Transverse colon (tissue), 4 donors: ENCODE measurements at regions not wholly inside any gene's neighbourhood (a gene's known extent, or its start where the extent isn't known, plus 50 kb on each side); places are given as distances from the start of the nearest gene placed in this dataset.

Experiments used
- DNase-seq: peaks from one replicate; pipeline ENCODE4 v3.0.0-alpha.2; 2019
- H3K27ac ChIP-seq, 4 donors: fragments of 200-600 bp; sonication (generic); 2 replicates each; pipeline ENCODE4 v1.5.1; 2016 to 2018; ENCODE audit warnings: inconsistent platforms in 4 of 4
- H3K27me3 ChIP-seq: fragments of 200-600 bp; sonication (generic); 2 replicates; pipeline ENCODE4 v1.5.1; 2017; ENCODE audit warnings: inconsistent platforms
- H3K36me3 ChIP-seq, 4 donors: fragments of 200-600 bp; sonication (generic); 2 replicates each; pipeline ENCODE4 v1.5.1; 2017 to 2019; ENCODE audit warnings: inconsistent platforms in 4 of 4
- H3K4me1 ChIP-seq, 4 donors: fragments of 200-600 bp; sonication (generic); 2 replicates each; pipeline ENCODE4 v1.5.1; 2017 to 2020; ENCODE audit warnings: inconsistent platforms in 4 of 4
- H3K4me3 ChIP-seq, 4 donors: fragments of 200-600 bp; sonication (generic); 1 replicate in 1 of 4; 2 replicates in 3 of 4; pipeline versions ENCODE4 v1.5.1 to v1.6.1; 2017 to 2019; ENCODE audit warnings: inconsistent platforms in 4 of 4
- H3K9me3 ChIP-seq, 2 donors: fragments of 200-600 bp; sonication (generic); 2 replicates each; pipeline ENCODE4 v1.5.1; 2017 to 2019; ENCODE audit warnings: inconsistent platforms in 2 of 2
- EP300 ChIP-seq: sonication (generic); formaldehyde crosslinking; IDR thresholded peaks from one replicate; pipeline ENCODE4 v1.6.1; 2017; ENCODE audit warnings: antibody characterized with exemption, low read depth
- POLR2A ChIP-seq: fragments of 450-650 bp; IDR thresholded peaks from one replicate; pipeline ENCODE4 v1.6.1; 2016; ENCODE audit warnings: antibody characterized with exemption, mild to moderate bottlenecking, moderate library complexity
- POLR2AphosphoS5 ChIP-seq, 3 donors: sonication (generic); formaldehyde crosslinking; IDR thresholded peaks; one replicate each; pipeline ENCODE4 v1.6.1; 2016; ENCODE audit warnings: antibody characterized with exemption in 3 of 3
- WGBS, 2 donors: methylation state at CpG; one replicate each; pipeline ENCODE4 v1.1.5; 2018; ENCODE audit warnings: low coverage in 1 of 2; 5-methylcytosine and 5-hydroxymethylcytosine counted together
- in situ Hi-C, 4 donors: fragments of 200-750 bp; cut with MboI; loops; one replicate each; pipeline versions ENCODE4 v1.15.0 to v1.15.1; 2017; ENCODE audit warnings: low sequenced_read_pairs in 3 of 4, low pct_ligation_motif_present in 1 of 4, low pct_unique_long_range_greater_than_20kb in 1 of 4
- intact Hi-C: fragments of 100-400 bp; cut with DNase I; formaldehyde crosslinking; loops from one replicate; pipeline ENCODE4 v1.15.1; 2023; ENCODE audit warnings: low total_unique reads
- TF ChIP-seq, protein P1 (sequence below), 5 experiments: fragments of 200-600 bp in 3 of 5; fragments of 450-650 bp in 2 of 5; sonication (generic) in 3 of 5; IDR thresholded peaks; 1 replicate in 2 of 5; 2 replicates in 3 of 5; pipeline ENCODE4 v1.5.1; 2016 to 2017; ENCODE audit warnings: antibody characterized with exemption in 5 of 5, inconsistent platforms in 3 of 5, mild to moderate bottlenecking in 2 of 5, moderate library complexity in 1 of 5

DNA sequence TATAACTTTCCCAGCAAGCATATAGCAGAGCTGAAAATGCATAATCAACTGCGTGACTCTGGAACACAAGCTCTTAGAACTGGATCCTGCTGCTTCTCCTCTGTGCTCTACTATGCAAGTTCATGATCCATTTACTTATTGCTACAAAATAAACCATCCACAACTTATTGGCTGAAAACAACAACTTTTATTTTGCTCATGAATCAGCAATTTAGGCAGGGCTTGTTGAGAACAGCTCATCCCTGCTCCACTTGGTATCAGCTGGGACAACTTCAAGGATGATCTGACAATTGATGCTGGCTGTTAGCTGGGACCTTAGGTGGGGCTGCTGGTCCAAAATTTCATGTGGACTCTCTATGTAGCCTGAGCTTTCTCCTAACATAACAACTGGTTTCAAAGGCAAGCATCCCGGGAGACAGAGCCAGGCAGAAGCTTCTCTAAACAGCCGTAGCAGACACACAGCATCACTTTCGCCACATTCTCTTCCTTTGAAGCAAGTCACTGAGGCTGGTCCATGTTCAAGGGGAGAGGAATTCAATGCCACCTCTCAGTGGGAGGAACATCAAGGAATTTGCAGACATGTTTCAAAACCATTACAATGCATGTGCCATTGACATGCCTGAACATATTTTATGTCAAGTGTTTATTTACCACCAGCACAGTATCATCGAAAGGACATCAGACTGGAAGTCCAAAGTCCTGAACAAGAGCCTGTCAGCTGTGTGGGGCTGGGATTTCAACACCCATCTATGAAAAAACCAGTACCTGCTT, 153.1 kb upstream of the PKDCC start:
- Histone ChIP-seq H3K27ac (no peak overlapping the region), H3K9me3 (no peaks in the 10 kb centered on the region), H3K27me3 (no peaks in the 10 kb centered on the region), H3K4me1 (peaks cover 0 to 10% (median 7%) of the 10 kb centered on the region in 4 donors), H3K4me3 (no peak overlapping the region), H3K36me3 (no peaks in the 10 kb centered on the region)
- in situ Hi-C loops = no loop called here
- DNase-seq = no peak
- TF ChIP-seq, protein P1, sequence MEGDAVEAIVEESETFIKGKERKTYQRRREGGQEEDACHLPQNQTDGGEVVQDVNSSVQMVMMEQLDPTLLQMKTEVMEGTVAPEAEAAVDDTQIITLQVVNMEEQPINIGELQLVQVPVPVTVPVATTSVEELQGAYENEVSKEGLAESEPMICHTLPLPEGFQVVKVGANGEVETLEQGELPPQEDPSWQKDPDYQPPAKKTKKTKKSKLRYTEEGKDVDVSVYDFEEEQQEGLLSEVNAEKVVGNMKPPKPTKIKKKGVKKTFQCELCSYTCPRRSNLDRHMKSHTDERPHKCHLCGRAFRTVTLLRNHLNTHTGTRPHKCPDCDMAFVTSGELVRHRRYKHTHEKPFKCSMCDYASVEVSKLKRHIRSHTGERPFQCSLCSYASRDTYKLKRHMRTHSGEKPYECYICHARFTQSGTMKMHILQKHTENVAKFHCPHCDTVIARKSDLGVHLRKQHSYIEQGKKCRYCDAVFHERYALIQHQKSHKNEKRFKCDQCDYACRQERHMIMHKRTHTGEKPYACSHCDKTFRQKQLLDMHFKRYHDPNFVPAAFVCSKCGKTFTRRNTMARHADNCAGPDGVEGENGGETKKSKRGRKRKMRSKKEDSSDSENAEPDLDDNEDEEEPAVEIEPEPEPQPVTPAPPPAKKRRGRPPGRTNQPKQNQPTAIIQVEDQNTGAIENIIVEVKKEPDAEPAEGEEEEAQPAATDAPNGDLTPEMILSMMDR (IDR thresholded peaks at IDR 0.05) = no peak
- no peak for TF ChIP-seq POLR2A
- TF ChIP-seq POLR2AphosphoS5 (IDR thresholded peaks at IDR 0.05) = no peak
- intact Hi-C loops = no loop called here
- WGBS, 2 donors = 66 to 100% methylated on average over 1 to 5 of the region's 5 CpGs

DNA sequence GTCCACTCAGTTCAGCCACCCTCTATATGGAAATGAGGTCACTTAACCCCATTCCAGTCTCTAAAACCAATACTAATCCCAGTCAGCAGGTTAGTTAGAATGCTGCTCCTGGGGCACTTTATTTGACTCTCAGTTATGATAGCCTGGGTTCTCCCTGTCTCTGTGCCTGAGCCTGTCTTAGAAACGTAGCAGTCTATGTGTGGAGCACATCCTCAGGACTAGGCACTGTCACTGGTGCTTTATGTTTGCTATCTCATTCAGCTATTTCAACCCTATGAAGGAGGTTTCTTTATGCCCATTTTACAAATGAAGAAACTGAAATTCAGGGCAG, 152.5 kb upstream of the PKDCC start:
- 52 to 71% methylated on average over 1 of the region's 1 CpG for WGBS, 2 donors
- TF ChIP-seq POLR2A = no peak
- TF ChIP-seq POLR2AphosphoS5 (IDR thresholded peaks at IDR 0.05) = no peak
- no peak overlapping the region for H3K27ac ChIP-seq

DNA sequence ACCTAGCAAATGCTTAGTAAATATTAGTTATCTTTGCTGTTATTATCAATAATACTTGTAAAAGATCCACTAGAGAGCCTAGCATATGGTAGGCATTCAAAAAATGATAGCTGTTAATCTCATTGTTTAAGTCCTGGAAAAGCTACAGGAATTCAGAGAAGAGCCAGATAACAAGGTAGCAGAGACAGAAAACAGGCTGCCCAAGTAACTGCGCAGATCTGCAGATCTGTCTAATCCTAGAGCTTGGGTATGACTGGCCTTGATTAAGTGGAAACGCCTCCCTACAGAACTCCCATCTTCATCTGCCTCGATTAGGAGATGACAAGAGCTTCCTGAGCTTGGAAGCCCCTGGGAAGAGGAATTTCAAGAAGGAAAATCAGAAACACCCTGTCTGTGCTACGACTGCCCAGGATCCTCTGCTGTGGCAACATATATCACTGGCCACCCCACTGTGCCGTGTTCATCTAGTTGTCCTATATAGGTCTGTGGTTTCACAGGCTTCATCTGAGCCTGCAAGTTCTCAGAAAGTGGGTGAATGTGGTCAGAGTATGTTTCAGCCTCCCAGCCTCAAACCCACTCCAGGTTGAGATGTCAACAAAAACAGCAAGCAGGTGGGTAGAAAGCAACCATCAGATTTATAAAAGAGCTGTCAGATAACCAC, 151.5 kb upstream of the PKDCC start:
- intact Hi-C loops = no loop called here
- in situ Hi-C loops = no loop called here
- Histone ChIP-seq H3K27me3 (no peaks in the 10 kb centered on the region), H3K9me3 (no peaks in the 10 kb centered on the region), H3K27ac (peak overlapping the region in 1 of 4 donors; percentile 5), H3K4me1 (peaks cover 0 to 10% (median 7%) of the 10 kb centered on the region in 4 donors), H3K36me3 (no peaks in the 10 kb centered on the region), H3K4me3 (no peak overlapping the region)
- WGBS, 2 donors = 82 to 100% methylated on average over 1 to 5 of the region's 5 CpGs
- peak; percentile 20 for DNase-seq
- TF ChIP-seq EP300 = no peak
- TF ChIP-seq, protein P1 (IDR thresholded peaks at IDR 0.05) = no peak
- no peak for TF ChIP-seq POLR2AphosphoS5 (IDR thresholded peaks at IDR 0.05)
- TF ChIP-seq POLR2A = no peak

More for the DNA sequence above, 152.5 kb upstream of the PKDCC start:
- H3K36me3 ChIP-seq = no peaks in the 10 kb centered on the region
- intact Hi-C loops (no loop called here), in situ Hi-C loops (no loop called here)
- H3K9me3 ChIP-seq = no peaks in the 10 kb centered on the region
- no peaks in the 10 kb centered on the region for H3K27me3 ChIP-seq
- no peak for DNase-seq
- H3K4me1 ChIP-seq = peaks cover 0 to 10% (median 7%) of the 10 kb centered on the region in 4 donors
- H3K4me3 ChIP-seq = no peak overlapping the region

DNA sequence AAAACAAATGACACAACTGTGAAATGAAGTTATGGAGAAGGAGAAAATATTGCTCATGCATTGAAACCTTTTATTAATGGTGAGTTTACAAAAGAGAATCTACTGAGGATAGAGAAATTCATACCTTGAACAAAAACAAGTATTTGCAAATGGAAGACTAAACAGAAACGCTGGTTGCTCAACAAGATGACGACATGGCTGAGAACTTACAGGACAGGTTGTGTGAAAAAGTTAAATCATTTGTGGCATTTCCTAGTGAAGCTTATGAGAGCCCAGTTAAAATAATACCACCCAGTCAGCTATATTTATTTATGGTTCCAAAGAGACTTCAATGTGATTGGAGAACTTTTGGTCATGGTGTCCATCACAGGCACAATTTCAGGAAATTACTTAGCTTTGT, 148.6 kb upstream of the PKDCC start:
- Histone ChIP-seq H3K4me1 (peaks cover 0 to 10% (median 7%) of the 10 kb centered on the region in 4 donors), H3K27ac (no peak overlapping the region), H3K27me3 (no peaks in the 10 kb centered on the region), H3K9me3 (no peaks in the 10 kb centered on the region), H3K36me3 (no peaks in the 10 kb centered on the region), H3K4me3 (no peak overlapping the region)
- in situ Hi-C loops (no loop called here), intact Hi-C loops (no loop called here)
- 88% methylated on average over 2 of the region's 2 CpGs for WGBS, 2 donors
- DNase-seq = no peak
- TF ChIP-seq, protein P1 (IDR thresholded peaks at IDR 0.05) = no peak
- TF ChIP-seq POLR2A (no peak), EP300 (no peak), POLR2AphosphoS5 (IDR thresholded peaks at IDR 0.05) (no peak)
